AG09309 (cell line): ENCODE measurements at regions not wholly inside any gene's neighbourhood (a gene's known extent, or its start where the extent isn't known, plus 50 kb on each side); places are given as distances from the start of the nearest gene placed in this dataset.
A peak's percentile ranks its signal among the peaks of the same experiment; 100 is the strongest.

Experiments used
- DNase-seq: peaks from one replicate; pipeline ENCODE4 v3.0.0-alpha.2; 2010; ENCODE audit warnings: low read depth
- H3K4me3 ChIP-seq: 2 replicates; pipeline ENCODE4 v1.5.1; 2011; ENCODE audit warnings: mild to moderate bottlenecking, low read depth, low read length, moderate library complexity; ENCODE audit not compliant: control insufficient read depth
- TF ChIP-seq, protein P1 (sequence below): IDR thresholded peaks from 2 replicates; pipeline ENCODE4 v1.5.1; 2011; ENCODE audit warnings: mild to moderate bottlenecking, low read depth, low read length, inconsistent platforms; ENCODE audit not compliant: insufficient read depth, control insufficient read depth; ENCODE audit errors: missing control alignments

- TF ChIP-seq, protein P1, sequence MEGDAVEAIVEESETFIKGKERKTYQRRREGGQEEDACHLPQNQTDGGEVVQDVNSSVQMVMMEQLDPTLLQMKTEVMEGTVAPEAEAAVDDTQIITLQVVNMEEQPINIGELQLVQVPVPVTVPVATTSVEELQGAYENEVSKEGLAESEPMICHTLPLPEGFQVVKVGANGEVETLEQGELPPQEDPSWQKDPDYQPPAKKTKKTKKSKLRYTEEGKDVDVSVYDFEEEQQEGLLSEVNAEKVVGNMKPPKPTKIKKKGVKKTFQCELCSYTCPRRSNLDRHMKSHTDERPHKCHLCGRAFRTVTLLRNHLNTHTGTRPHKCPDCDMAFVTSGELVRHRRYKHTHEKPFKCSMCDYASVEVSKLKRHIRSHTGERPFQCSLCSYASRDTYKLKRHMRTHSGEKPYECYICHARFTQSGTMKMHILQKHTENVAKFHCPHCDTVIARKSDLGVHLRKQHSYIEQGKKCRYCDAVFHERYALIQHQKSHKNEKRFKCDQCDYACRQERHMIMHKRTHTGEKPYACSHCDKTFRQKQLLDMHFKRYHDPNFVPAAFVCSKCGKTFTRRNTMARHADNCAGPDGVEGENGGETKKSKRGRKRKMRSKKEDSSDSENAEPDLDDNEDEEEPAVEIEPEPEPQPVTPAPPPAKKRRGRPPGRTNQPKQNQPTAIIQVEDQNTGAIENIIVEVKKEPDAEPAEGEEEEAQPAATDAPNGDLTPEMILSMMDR, result no peak
- no peak overlapping the region for H3K4me3 ChIP-seq
- DNase-seq, result no peak
These were observed 775.0 kb downstream of the SQOR start for GRCh38 chr15:46409841-46410301.

GRCh38 chr15:46410705-46411104, 775.9 kb downstream of the SQOR start:
- TF ChIP-seq, protein P1, result no peak
- no peak overlapping the region for H3K4me3 ChIP-seq
- DNase-seq, result no peak

DNA sequence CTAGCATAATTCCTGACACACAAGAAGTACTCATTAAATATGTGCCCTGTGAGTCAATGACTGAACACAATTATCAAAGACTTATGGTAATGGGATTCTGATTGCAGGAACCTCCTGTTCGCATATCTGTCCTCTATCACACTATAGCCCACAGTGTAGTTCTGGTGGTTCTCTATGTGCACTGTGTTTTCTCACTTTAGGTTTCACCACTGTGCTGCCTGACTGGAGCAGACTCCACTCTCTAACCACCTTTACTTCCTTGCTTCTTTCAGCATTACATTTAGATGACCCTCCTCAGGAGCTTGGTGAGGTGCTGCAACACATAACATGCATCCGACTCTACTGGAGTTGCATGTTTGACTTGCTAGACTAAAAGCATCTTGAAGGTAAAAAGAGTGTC, 777.1 kb downstream of the SQOR start:
- no peak overlapping the region for H3K4me3 ChIP-seq
- DNase-seq, result no peak
- TF ChIP-seq, protein P1, result no peak

DNA sequence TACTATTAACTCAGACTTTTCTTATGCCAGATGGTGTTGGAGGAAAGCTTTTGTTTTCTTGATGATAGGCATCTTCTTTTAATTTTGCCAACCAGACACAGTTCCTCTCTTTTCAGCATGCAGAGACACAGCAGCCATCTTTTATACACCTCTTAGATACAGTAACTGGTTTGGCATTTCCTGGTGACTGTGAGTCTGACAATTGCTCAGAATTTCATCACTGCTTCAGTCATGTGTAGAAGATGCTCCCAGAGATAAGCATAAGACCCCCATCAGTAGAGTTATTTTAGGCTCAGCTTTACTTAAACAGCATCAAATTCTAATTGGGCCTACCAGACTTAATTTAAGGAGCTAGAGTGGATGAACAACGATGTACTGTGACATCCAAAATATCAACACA, 779.0 kb downstream of the SQOR start:
- peak; percentile 1 for DNase-seq
- TF ChIP-seq, protein P1, result no peak

GRCh38 chr15:46416544-46416943, 781.7 kb downstream of the SQOR start:
- TF ChIP-seq, protein P1, result no peak
- H3K4me3 ChIP-seq, result no peak overlapping the region
- DNase-seq, result no peak

More for the DNA sequence above, 779.0 kb downstream of the SQOR start:
- H3K4me3 ChIP-seq, result no peak overlapping the region

- no peak for DNase-seq
- TF ChIP-seq, protein P1, result no peak
These were observed 786.2 kb downstream of the SQOR start for GRCh38 chr15:46420990-46421389.

GRCh38 chr15:46441294-46442062, 806.6 kb downstream of the SQOR start:
- TF ChIP-seq, protein P1, result no peak
- H3K4me3 ChIP-seq, result no peak overlapping the region
- no peak for DNase-seq

More at GRCh38 chr15:46420990-46421389, 786.2 kb downstream of the SQOR start:
- no peak overlapping the region for H3K4me3 ChIP-seq
